VCaP (cell line): ENCODE measurements at regions not wholly inside any gene's neighbourhood (a gene's known extent, or its start where the extent isn't known, plus 50 kb on each side); places are given as distances from the start of the nearest gene placed in this dataset.

ENCODE experiments used
- H3K27ac ChIP-seq: fragments of 450-650 bp; 2 replicates; pipeline ENCODE4 v1.5.1; 2017
- TF ChIP-seq, protein P1 (sequence below): fragments of 450-650 bp; conservative IDR thresholded peaks from 2 replicates; pipeline ENCODE4 v1.5.1; 2017; ENCODE audit warnings: mild to moderate bottlenecking, moderate library complexity

DNA sequence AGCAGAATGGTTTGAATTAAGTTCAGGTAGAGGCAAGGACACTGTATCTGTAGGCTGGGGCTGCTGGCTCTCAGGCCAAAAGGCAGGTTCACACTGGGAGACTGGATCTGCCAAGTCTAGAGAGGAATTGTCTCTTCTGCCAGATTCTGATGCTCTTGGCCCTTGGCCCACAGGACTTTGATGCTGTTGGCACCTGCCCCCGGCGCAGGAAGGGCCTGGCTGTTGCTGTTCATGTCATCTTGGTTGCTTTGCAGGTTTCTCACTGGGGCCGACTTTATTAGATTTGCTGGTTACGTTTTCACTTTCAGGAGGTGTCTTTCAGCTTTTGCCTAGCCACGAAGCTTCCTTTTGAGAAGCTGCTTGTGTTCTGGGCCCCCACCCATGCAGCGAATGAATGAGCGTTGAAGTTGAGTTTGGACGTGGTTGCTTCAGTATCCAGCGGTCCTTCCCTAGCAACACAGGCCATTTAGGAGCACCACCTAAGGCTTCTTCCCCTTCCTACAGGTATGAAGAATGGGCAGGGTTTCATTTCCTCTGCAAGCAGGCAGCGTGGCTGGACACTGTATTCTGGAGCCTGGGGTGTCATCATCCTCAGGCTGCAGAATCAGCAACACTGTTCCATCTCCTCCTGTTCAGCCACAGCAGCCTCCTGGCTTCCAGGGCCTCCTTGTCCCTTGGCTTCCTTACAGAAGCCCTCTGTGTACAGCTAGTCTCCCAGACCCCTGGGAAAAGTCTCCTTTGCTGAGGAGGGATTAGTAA is 65.6 kb upstream of the PRR23C start:
- H3K27ac ChIP-seq = peak overlapping the region; percentile 68
- TF ChIP-seq, protein P1, sequence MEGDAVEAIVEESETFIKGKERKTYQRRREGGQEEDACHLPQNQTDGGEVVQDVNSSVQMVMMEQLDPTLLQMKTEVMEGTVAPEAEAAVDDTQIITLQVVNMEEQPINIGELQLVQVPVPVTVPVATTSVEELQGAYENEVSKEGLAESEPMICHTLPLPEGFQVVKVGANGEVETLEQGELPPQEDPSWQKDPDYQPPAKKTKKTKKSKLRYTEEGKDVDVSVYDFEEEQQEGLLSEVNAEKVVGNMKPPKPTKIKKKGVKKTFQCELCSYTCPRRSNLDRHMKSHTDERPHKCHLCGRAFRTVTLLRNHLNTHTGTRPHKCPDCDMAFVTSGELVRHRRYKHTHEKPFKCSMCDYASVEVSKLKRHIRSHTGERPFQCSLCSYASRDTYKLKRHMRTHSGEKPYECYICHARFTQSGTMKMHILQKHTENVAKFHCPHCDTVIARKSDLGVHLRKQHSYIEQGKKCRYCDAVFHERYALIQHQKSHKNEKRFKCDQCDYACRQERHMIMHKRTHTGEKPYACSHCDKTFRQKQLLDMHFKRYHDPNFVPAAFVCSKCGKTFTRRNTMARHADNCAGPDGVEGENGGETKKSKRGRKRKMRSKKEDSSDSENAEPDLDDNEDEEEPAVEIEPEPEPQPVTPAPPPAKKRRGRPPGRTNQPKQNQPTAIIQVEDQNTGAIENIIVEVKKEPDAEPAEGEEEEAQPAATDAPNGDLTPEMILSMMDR = no peak

DNA sequence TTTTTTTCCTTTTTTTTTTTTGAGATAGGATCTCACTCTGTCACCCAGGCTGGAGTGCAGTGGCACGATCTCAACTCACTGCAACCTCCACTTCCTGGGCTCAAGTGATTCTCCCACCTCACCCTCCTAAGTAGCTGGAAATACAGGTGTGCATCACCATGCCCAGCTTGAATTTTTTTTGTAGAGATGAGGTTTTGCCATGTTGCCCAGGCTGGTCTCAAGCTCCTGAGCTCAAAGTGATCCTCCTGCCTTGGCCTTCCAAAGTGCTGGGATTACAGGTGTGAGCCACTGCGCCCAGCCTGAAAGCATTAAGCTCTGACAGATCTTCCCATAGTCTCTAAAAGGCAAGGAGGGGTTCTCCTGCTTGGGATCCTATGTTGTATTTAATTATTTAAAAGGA is 66.2 kb upstream of the PRR23C start:
- peak overlapping the region; percentile 68 for H3K27ac ChIP-seq

DNA sequence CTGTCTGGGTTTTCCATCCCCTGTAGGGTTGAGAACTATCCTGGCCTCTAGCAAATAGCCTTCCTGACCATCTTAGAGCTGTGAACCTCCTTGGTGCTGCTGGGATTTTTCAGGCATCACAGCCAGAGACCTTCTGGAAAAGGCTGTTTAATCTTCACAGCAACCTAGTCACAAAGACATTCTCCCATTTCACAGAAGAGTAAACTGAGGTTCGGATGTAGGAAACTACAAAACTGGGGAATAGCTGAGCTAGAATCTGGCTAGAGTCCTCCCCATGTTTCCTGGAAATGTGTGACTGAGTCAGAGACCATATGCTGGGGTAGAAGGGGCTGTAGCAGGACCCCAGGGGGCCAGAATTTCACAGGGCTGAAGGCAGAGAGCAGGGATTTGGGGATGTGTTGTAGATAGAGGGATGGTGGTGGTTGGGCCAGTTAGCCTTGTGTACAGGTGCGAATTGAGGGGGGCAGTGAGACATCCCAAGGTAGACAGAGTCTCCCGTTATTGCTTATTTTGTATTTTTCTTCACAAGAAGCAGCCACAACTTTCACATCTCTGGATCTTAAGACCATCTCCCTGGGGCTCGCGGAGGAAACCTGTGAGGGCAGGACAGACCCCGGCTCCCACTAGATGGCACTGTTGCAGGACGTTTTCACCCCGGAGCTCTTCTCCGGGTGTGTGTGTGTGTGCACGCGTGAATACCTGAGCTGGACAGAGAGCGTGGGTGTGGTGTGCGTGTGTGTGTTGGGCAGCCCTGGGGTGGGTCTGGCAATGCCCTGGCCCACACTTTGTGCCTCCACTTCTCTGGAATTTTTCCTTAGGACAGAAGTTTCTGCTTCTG is 66.9 kb upstream of the PRR23C start:
- TF ChIP-seq, protein P1 = peak; percentile 88
- H3K27ac ChIP-seq = no peak overlapping the region

DNA sequence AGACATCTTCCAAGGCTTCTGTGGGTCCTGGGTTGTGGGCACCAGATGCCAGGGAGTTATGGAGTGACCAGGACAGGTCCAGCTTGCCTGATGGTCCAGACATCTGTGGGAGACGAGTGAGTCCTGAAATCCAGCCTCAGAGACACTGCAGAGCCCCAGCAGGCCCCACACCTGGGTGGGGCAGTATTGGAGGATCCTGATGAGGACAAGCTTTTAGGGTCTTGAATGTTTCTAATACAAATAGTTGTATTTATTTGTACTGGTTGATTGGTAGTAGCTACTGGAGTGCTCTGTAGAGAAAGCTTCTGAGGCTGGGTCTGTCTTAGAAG is 67.5 kb upstream of the PRR23C start:
- TF ChIP-seq, protein P1 = no peak
- no peak overlapping the region for H3K27ac ChIP-seq

DNA sequence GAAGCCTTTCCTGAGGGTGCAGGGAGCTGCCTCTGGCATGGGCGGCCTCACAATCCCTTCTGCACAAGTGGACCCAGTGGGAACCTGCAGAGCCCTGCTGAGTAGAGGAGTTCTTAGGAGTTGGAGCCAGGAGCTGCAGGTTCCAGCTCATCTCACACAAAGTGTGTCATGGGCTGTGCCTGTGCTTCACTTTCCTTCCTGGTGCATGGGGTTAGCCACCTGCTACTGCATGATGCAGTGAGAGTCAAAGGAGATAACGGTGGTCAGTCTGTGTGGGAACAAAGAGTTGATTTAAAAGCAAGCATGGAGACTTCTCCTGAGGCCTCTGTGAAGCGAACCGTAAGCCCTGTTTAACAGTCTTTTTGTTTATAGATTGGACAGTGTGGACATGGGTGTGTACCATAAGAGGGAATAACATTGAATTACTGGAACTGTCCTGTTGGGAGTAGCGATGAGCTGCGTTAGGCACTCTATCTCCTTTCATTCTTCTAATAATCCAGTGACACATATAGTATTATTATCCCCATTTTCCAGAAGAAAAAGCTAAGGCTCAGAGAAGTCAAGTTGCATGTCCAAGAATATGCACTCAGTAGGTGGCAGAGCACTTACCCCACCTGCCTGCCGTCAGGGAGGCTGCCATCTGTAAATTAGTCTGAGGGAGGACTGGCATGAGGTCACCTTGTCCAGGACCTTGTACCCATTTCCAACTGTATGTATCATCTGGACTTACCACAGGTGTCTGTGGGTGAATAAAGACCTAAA is 68.7 kb upstream of the PRR23C start:
- H3K27ac ChIP-seq = no peak overlapping the region
- TF ChIP-seq, protein P1 = no peak

DNA sequence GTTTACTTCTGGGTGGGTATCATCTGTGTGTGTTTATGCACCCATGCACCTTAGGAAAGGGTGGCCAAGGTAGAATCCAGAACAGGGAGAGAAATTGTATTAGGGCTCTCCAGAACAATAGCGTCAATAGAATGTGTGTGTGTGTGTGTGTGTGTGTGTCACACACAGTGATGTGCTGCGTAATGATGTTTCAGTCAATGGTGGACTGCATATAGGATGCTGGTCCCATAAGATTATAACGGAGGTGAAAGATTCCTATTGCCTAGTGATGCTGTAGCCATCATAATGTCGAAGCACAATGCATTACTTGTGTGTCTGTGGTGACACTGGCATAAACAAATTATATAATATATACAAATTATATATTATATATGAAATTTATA is 69.3 kb upstream of the PRR23C start:
- TF ChIP-seq, protein P1 = no peak

DNA sequence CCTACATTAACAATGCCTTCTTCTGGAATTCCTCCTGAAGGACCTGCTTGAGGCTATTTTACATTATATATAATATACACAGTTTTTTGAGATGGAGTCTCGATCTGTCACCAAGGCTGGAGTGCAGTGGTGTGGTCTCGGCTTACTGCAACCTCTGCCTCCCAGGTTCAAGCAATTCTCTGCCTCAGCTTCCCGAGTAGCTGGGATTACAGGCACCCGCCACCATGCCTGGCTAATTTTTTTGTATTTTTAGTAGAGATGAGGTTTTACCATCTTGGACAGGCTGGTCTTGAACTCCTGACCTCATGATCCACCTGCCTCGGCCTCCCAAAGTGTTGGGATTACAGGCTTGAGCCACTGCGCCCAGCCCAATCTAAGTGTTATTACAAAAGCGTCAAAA is 71.9 kb upstream of the PRR23C start:
- H3K27ac ChIP-seq = peak overlapping the region; percentile 93

More for the DNA sequence above, 69.3 kb upstream of the PRR23C start:
- H3K27ac ChIP-seq = no peak overlapping the region

DNA sequence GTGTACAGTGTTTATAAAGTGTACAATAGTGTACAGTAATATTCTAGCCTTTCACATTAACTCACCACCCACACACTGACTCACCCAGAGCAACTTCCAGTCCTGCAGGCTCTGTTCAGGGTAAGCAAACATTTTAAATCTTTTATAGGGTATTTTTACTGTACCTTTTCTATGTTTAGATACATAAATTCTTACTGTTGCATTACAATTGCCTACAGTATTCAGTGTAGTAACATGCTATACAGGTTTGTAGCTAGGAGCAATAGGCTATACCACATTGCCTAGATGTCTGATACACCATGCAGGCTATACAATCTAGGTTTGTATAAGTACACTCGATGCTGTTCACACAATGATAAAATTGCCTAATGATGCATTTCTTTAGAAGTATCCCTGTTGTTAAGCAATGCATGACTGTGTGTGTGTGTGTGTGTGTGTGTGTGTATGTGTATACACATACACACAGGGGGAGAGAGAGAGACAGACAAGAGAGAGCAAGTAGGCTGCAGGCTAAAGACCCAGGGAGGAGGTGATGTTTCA is 72.5 kb upstream of the PRR23C start:
- peak overlapping the region; percentile 93 for H3K27ac ChIP-seq
- TF ChIP-seq, protein P1 = no peak
